C4-2B (cell line): ENCODE measurements at regions not wholly inside any gene's neighbourhood (a gene's known extent, or its start where the extent isn't known, plus 50 kb on each side); places are given as distances from the start of the nearest gene placed in this dataset.

ENCODE experiments used
- H3K27ac ChIP-seq: fragments of 450-650 bp; 2 replicates; pipeline ENCODE4 v1.5.1; 2017
- CTCF ChIP-seq: fragments of 450-650 bp; conservative IDR thresholded peaks from 2 replicates; pipeline ENCODE4 v1.5.1; 2017; ENCODE audit warnings: mild to moderate bottlenecking
- ZFX ChIP-seq: fragments of 450-650 bp; IDR thresholded peaks from 2 replicates; pipeline ENCODE4 v1.6.1; 2017

- no peak overlapping the region for H3K27ac ChIP-seq
- no peak for TF ChIP-seq ZFX
- no peak for TF ChIP-seq CTCF
Observed at GRCh38 chr22:48448821-48449220, 1378.9 kb downstream of the BRD1 start.

GRCh38 chr22:48445113-48445827 lies 1382.4 kb downstream of the BRD1 start:
- no peak overlapping the region for H3K27ac ChIP-seq
- TF ChIP-seq ZFX (no peak), CTCF (no peak)

DNA sequence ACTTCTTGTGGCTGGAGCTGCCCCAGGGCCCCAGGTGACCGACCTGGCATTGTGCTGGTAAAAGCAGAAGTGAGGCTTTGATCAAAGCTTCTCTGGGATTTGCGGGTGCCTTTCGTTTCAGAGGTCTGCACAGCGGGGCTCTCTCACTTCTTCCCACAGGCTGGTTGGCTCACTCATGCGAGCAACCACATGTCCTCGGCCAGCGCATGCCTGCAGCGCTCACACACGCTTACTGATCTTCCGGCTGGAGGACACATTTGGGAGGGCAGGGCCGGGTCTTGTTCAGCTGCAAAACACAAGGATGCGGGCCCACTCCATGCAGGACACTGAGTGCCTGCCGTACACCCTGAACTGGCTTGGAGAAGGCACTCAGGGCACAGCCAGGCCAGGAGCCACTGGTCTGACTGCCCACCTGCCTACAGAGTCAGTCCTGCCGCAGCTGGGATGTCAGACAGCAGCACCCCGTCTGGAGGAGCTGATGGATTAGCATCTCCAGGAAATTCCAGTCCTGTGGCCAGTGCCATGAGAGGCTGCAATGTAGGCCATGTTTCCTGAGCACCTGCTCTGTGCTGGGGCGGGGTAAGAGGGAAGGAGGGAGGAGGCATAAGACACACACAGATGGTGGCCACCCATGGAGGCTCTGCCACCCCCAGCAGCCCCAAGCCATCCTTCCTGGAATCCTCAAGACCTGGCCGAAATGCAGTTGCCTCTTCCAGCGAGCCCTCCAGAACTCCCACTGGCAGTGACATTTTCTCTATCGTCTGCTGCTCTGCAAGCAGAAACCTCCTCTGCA lies 1383.2 kb downstream of the BRD1 start:
- TF ChIP-seq CTCF (no peak), ZFX (no peak)
- no peak overlapping the region for H3K27ac ChIP-seq

GRCh38 chr22:48443680-48444079 lies 1384.0 kb downstream of the BRD1 start:
- no peak for TF ChIP-seq CTCF
- no peak overlapping the region for H3K27ac ChIP-seq

- TF ChIP-seq CTCF: no peak
- no peak for TF ChIP-seq ZFX
Observed at GRCh38 chr22:48442663-48443062, 1385.0 kb downstream of the BRD1 start.

GRCh38 chr22:48441553-48441850 lies 1386.2 kb downstream of the BRD1 start:
- TF ChIP-seq CTCF (no peak), ZFX (no peak)
- H3K27ac ChIP-seq: no peak overlapping the region

More at GRCh38 chr22:48442663-48443062, 1385.0 kb downstream of the BRD1 start:
- no peak overlapping the region for H3K27ac ChIP-seq
